ENCODE measurements at regions not wholly inside any gene's neighbourhood (a gene's known extent, or its start where the extent isn't known, plus 50 kb on each side); places are given as distances from the start of the nearest gene placed in this dataset.

GRCh38 chrX:30039768-30040167, 175.6 kb upstream of the MAGEB2 start:
- TF ChIP-seq POLR2A (IDR thresholded peaks at IDR 0.05; ENCODE audit: low read length) (no peak), GATA1 (IDR thresholded peaks at IDR 0.05; ENCODE audit: low read depth, low read length) (no peak)

All from erythroblast (primary cell).